Cardiac muscle cell (in vitro differentiated cells and primary cell): ENCODE measurements at regions not wholly inside any gene's neighbourhood (a gene's known extent, or its start where the extent isn't known, plus 50 kb on each side); places are given as distances from the start of the nearest gene placed in this dataset.
"Not testable (repeated sequence)": the region's sequence is repeated elsewhere in the genome, so short reads cannot be mapped to it uniquely, and the experiment has no call there.

Experiments
- DNase-seq, 2 donors: peaks; one replicate each; pipeline versions ENCODE4 v3.0.0 to v3.0.0-alpha.2; 2010 to 2017; ENCODE audit warnings: low read depth in 1 of 2, low spot score in 1 of 2
- H3K27ac ChIP-seq: fragments of 200-600 bp; sonication (generic); 2 replicates; pipeline ENCODE4 v1.5.1; 2016
- H3K27me3 ChIP-seq: fragments of 200-600 bp; sonication (generic); 2 replicates; pipeline ENCODE4 v1.6.0; 2016; ENCODE audit warnings: control low read depth
- H3K36me3 ChIP-seq: fragments of 200-600 bp; sonication (generic); 2 replicates; pipeline ENCODE4 v1.5.1; 2016; ENCODE audit warnings: control low read depth
- H3K4me1 ChIP-seq: fragments of 200-600 bp; sonication (generic); 2 replicates; pipeline ENCODE4 v1.8.1; 2017; ENCODE audit warnings: low read depth, mild to moderate bottlenecking, mixed run types
- H3K4me3 ChIP-seq: fragments of 200-600 bp; sonication (generic); 2 replicates; pipeline ENCODE4 v1.5.1; 2016; ENCODE audit warnings: mild to moderate bottlenecking
- H3K9me3 ChIP-seq: fragments of 200-600 bp; sonication (generic); 2 replicates; pipeline ENCODE4 v1.5.1; 2017; ENCODE audit warnings: low read depth, mild to moderate bottlenecking, control low read depth
- TF ChIP-seq, protein P1 (sequence below): IDR thresholded peaks from 2 replicates; pipeline ENCODE4 v1.5.1; 2012; ENCODE audit warnings: low read depth, mild to moderate bottlenecking, low read length

- not testable (repeated sequence) for DNase-seq, H3K4me3 ChIP-seq, H3K4me1 ChIP-seq, H3K36me3 ChIP-seq, H3K27me3 ChIP-seq, H3K9me3 ChIP-seq, H3K27ac ChIP-seq
Observed at GRCh38 chr20:26252311-26252975, 555.8 kb upstream of the ZNF337 start.

- DNase-seq, H3K36me3 ChIP-seq, H3K9me3 ChIP-seq: not testable (repeated sequence)
Observed at GRCh38 chr20:26251376-26251775, 554.7 kb upstream of the ZNF337 start.

DNA sequence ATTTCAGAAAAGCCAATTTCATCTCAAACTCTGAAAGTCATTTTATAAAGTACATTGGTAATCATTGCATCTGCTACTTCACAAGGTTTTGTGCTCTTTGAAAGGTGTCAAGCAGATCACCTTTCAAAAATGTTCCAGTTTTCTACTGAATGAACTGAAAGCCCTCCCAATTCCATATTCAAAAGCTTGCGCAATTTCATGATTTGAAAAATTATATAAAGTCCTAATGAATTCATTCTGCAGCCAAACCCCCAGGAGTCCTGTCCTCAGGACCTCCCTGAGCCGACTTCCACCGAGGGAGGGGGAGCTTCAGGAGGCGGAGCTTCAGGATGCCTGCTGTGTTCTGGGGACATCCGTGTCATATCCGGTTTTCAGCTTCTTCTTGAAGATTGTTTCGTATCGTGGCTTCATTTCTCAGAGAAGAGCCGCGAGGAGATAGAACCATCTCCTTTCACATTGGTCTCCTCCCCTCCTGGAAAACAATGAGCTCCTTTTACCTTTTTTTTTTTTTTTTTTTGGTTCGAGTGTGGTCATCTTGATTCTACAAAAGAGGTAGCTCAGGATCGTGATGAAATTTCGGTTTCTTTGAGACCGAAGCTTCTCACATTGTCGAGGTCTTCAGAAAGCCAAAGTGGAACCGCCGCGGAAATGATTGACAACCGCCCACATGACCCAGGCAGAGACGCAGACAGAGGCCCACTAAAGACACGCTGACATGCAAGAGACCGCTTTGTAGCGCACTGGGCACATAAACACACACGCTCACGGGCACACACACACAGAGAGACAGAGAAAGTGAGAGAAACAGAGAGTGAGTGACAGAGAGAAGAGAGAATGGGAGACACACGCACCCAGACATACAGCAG, 553.8 kb upstream of the ZNF337 start:
- not testable (repeated sequence) for H3K4me1 ChIP-seq, DNase-seq, H3K27me3 ChIP-seq, H3K36me3 ChIP-seq, H3K9me3 ChIP-seq, H3K4me3 ChIP-seq, H3K27ac ChIP-seq

More at GRCh38 chr20:26251376-26251775, 554.7 kb upstream of the ZNF337 start:
- not testable (repeated sequence) for H3K27me3 ChIP-seq, H3K4me1 ChIP-seq, H3K27ac ChIP-seq, H3K4me3 ChIP-seq

DNA sequence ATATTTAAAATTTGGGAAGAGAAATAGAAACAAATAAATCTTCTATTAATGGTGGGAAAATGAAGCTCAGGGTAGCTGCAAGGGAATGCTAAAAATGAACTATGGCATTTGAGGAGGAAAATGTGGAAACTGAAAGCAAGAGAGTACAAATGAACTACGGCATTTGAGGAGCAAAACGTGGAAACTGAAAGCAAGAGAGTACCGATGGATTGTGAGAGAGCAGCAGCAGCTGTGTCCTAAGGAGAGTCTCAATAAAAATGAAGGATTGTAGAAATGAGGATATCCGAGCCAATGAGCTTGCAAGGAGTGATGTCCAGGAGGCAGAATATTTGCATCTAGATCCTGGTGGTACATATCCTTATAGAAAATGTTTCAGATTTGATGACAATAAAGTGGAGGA, 547.1 kb upstream of the ZNF337 start:
- no peaks in the 10 kb centered on the region for H3K27me3 ChIP-seq
- H3K36me3 ChIP-seq, result no peaks in the 10 kb centered on the region
- H3K9me3 ChIP-seq, result no peaks in the 10 kb centered on the region
- DNase-seq, result no peak
- TF ChIP-seq, protein P1, sequence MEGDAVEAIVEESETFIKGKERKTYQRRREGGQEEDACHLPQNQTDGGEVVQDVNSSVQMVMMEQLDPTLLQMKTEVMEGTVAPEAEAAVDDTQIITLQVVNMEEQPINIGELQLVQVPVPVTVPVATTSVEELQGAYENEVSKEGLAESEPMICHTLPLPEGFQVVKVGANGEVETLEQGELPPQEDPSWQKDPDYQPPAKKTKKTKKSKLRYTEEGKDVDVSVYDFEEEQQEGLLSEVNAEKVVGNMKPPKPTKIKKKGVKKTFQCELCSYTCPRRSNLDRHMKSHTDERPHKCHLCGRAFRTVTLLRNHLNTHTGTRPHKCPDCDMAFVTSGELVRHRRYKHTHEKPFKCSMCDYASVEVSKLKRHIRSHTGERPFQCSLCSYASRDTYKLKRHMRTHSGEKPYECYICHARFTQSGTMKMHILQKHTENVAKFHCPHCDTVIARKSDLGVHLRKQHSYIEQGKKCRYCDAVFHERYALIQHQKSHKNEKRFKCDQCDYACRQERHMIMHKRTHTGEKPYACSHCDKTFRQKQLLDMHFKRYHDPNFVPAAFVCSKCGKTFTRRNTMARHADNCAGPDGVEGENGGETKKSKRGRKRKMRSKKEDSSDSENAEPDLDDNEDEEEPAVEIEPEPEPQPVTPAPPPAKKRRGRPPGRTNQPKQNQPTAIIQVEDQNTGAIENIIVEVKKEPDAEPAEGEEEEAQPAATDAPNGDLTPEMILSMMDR, result no peak
- H3K4me3 ChIP-seq, result no peak overlapping the region
- H3K4me1 ChIP-seq, result no peaks in the 10 kb centered on the region
- H3K27ac ChIP-seq, result no peak overlapping the region

DNA sequence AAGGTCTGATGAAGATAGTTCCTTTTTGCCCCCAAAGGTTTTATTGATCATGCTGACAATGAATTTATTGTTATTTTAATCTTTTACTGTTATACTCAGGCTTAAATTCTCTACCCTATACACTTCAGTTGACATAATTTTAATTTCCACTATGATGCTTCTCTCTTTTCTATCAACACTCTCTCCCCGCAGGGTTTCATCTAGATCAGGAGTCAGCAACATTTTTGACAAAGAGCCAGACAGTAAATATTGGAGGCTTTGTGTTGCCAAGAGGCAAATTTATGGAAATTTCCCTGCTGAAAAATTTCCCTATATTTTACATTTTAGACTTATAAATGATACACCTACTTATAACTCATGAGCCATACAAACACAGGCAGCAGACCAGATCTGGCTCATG, 524.0 kb upstream of the ZNF337 start:
- not testable (repeated sequence) for H3K27ac ChIP-seq, H3K36me3 ChIP-seq, H3K4me3 ChIP-seq, H3K9me3 ChIP-seq, DNase-seq, H3K4me1 ChIP-seq, H3K27me3 ChIP-seq

DNA sequence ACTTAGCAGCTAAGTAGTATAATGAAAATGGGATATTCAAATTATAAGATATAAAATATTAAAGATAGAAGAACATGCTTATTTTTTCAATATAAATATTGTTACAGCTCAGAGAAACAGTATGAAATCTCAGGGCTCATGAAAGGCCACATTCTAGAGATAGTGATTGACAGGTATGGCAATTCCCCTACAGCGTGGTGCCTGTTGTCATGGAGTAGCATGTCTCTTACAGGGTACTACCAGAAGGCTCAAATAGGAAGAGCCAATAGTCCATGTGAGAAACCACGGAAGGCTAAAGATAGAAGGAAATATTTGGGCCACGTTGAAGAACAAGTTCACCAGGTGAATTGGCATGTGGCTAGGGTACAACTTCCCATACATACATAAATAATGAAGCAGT, 522.9 kb upstream of the ZNF337 start:
- H3K27me3 ChIP-seq, result not testable (repeated sequence)

DNA sequence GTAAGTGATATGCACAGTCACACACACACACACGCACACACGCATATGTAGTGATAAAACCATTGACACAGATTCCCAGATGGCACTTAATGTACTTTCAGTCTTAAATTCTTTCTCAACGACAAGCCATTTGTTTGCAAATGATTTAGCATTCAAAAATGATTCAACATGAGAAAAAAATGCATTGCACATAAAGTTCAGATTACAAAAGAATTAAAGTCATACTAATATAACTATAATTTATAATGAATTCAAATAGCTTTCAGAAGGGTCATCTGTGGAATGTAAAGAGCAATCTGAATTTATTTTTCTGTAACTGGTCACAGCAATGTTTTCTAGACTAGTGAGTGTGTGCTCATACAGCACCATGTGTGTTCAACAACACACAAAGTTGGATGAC, 521.6 kb upstream of the ZNF337 start:
- Histone ChIP-seq H3K36me3 (no peaks in the 10 kb centered on the region), H3K4me3 (no peak overlapping the region), H3K27ac (no peak overlapping the region), H3K9me3 (no peaks in the 10 kb centered on the region), H3K27me3 (peaks cover 19% of the 10 kb centered on the region), H3K4me1 (no peaks in the 10 kb centered on the region)
- no peak for DNase-seq
- TF ChIP-seq, protein P1, result no peak

More for the DNA sequence above, 522.9 kb upstream of the ZNF337 start:
- H3K9me3 ChIP-seq, DNase-seq, H3K4me3 ChIP-seq, H3K36me3 ChIP-seq, H3K27ac ChIP-seq, H3K4me1 ChIP-seq: not testable (repeated sequence)

GRCh38 chr20:26216025-26216424, 519.4 kb upstream of the ZNF337 start:
- no peak for DNase-seq
- no peak overlapping the region for H3K27ac ChIP-seq
- peaks cover 41% of the 10 kb centered on the region for H3K27me3 ChIP-seq
- no peak overlapping the region for H3K4me3 ChIP-seq
- H3K9me3 ChIP-seq, result no peaks in the 10 kb centered on the region
- H3K36me3 ChIP-seq, result no peaks in the 10 kb centered on the region
- TF ChIP-seq, protein P1, result no peak
- no peaks in the 10 kb centered on the region for H3K4me1 ChIP-seq
